Gastroesophageal sphincter (tissue), 4 donors: ENCODE measurements at regions not wholly inside any gene's neighbourhood (a gene's known extent, or its start where the extent isn't known, plus 50 kb on each side); places are given as distances from the start of the nearest gene placed in this dataset.

Experiments
- ATAC-seq: fragments of 150-250 bp; one replicate; pipeline ENCODE4 v1.9.1; 2016; ENCODE audit warnings: mild to moderate bottlenecking, moderate library complexity
- H3K27ac ChIP-seq, 4 donors: fragments of 200-600 bp; sonication (generic) in 3 of 4; 1 replicate in 3 of 4; 2 replicates in 1 of 4; pipeline ENCODE4 v1.5.1; 2016 to 2019
- H3K27me3 ChIP-seq: fragments of 200-600 bp; sonication (generic); one replicate; pipeline ENCODE4 v1.5.1; 2019
- H3K36me3 ChIP-seq, 2 donors: fragments of 200-600 bp; sonication (generic); one replicate each; pipeline ENCODE4 v1.5.1; 2019; ENCODE audit warnings: control low read depth in 1 of 2
- H3K4me1 ChIP-seq, 3 donors: fragments of 200-600 bp; sonication (generic); 1 replicate in 2 of 3; 2 replicates in 1 of 3; pipeline ENCODE4 v1.5.1; 2016 to 2019; ENCODE audit warnings: control low read depth in 2 of 3
- H3K4me3 ChIP-seq, 2 donors: fragments of 200-600 bp; sonication (generic); one replicate each; pipeline ENCODE4 v1.5.1; 2019; ENCODE audit warnings: mild to moderate bottlenecking in 1 of 2, moderate library complexity in 1 of 2
- H3K9me3 ChIP-seq, 3 donors: fragments of 200-600 bp; sonication (generic); one replicate each; pipeline ENCODE4 v1.5.1; 2017 to 2019; ENCODE audit warnings: control low read depth in 2 of 3
- EP300 ChIP-seq: sonication (generic); formaldehyde crosslinking; IDR thresholded peaks from one replicate; pipeline ENCODE4 v1.6.1; 2017; ENCODE audit warnings: antibody characterized with exemption, mild to moderate bottlenecking
- POLR2A ChIP-seq, 2 donors: fragments of 450-650 bp; IDR thresholded peaks; one replicate each; pipeline ENCODE4 v1.6.1; 2017; ENCODE audit warnings: antibody characterized with exemption in 2 of 2, mild to moderate bottlenecking in 2 of 2, moderate library complexity in 1 of 2
- POLR2AphosphoS5 ChIP-seq: sonication (generic); formaldehyde crosslinking; IDR thresholded peaks from one replicate; pipeline ENCODE4 v1.6.1; 2017; ENCODE audit warnings: antibody characterized with exemption
- WGBS, 2 donors: methylation state at CpG; one replicate each; pipeline ENCODE4 v1.1.5; 2018; ENCODE audit warnings: low coverage in 1 of 2; 5-methylcytosine and 5-hydroxymethylcytosine counted together
- TF ChIP-seq, protein P1 (sequence below), 4 experiments: fragments of 200-600 bp in 2 of 4; fragments of 450-650 bp in 2 of 4; sonication (generic) in 1 of 4; IDR thresholded peaks; one replicate each; pipeline ENCODE4 v1.5.1; 2017 to 2019; ENCODE audit warnings: antibody characterized with exemption in 4 of 4, mild to moderate bottlenecking in 2 of 4, moderate library complexity in 2 of 4

DNA sequence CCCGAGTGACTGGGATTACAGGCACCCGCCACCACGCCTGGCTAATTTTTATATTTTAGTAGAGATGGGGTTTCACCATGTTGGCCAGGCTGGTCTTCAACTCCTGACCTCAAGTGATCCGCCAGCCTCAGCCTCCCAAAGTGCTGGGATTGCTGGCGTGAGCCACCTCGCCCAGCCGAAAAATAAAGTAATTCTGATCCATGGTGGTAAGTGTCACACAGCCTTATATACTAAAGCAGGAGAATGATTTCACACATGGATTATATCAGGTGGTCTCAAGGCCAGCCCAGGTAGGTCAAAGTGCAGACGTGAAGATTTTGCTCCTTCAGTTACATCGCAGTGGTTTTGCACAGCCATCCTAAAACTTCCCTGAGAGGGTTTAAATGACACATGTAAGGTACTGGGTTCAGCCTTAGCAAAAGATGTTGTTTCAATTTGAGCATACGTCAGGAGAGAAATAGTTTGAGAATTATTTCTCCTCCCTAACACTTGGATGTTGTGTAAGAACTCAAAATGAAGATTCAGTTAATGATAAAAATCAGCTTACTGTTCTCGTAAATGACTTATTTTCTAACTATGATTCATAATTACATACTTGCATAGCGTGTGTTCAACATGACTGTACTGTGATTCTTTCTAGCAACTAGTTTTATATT, 93.0 kb upstream of the SLC39A10 start:
- no peaks in the 10 kb centered on the region for H3K4me1 ChIP-seq
- no peak overlapping the region for H3K27ac ChIP-seq
- no peaks in the 10 kb centered on the region for H3K27me3 ChIP-seq
- no peaks in the 10 kb centered on the region for H3K9me3 ChIP-seq
- TF ChIP-seq POLR2AphosphoS5 (no peak), EP300 (no peak), POLR2A (IDR thresholded peaks at IDR 0.05) (no peak)
- TF ChIP-seq, protein P1, sequence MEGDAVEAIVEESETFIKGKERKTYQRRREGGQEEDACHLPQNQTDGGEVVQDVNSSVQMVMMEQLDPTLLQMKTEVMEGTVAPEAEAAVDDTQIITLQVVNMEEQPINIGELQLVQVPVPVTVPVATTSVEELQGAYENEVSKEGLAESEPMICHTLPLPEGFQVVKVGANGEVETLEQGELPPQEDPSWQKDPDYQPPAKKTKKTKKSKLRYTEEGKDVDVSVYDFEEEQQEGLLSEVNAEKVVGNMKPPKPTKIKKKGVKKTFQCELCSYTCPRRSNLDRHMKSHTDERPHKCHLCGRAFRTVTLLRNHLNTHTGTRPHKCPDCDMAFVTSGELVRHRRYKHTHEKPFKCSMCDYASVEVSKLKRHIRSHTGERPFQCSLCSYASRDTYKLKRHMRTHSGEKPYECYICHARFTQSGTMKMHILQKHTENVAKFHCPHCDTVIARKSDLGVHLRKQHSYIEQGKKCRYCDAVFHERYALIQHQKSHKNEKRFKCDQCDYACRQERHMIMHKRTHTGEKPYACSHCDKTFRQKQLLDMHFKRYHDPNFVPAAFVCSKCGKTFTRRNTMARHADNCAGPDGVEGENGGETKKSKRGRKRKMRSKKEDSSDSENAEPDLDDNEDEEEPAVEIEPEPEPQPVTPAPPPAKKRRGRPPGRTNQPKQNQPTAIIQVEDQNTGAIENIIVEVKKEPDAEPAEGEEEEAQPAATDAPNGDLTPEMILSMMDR (IDR thresholded peaks at IDR 0.05) = no peak
- H3K4me3 ChIP-seq = no peak overlapping the region
- WGBS, 2 donors = 80 to 85% methylated on average over 9 to 11 of the region's 12 CpGs
- no peaks in the 10 kb centered on the region for H3K36me3 ChIP-seq
- no peak for ATAC-seq

DNA sequence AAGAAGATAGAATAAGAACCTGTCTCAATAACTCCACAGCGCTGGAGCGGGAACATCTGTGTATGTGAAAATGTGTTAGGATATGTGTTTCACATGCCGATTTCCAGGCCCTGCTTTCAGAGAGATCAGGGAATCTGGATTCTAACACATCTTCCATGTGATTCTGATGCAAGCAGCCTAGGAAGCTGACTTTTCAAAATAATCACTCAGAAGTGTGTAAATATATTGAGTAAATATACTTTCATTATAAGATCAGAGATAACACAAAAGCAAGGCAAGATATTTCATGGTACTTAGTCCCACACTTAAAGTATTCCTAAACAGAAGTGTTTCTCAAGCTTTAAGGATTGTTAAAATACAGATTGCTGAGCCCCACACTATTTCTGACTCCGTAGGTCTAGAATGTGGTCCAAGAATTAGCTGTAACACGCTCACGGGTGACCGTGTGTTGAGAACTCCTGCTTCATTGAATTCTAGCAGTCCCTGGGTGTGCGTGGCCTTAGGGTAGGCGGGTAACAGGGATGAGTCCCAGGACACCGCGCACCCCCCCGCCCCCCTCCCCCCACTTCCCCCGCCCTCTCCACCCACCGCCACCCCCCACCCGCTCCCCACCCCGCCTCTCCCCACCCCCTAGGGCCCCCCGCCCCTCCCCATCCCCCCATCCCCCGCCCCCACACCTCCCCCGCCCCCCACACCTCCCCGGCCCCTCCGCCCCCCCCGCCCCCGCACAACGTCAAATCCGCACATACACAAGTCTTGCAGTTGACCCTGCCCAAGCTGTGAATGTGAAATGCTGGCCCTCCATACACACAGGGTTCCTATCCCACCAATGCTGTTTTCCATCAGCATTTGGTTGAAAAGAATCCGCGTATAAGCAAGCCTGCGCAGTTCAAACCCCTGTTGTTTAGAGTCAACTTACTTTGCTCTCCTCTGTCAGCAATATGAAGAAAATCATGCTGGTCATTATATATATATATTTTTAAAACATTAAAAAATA, 94.2 kb upstream of the SLC39A10 start:
- ATAC-seq = no peak
- Histone ChIP-seq H3K9me3 (no peaks in the 10 kb centered on the region), H3K4me1 (no peaks in the 10 kb centered on the region), H3K27me3 (no peaks in the 10 kb centered on the region), H3K4me3 (no peak overlapping the region), H3K36me3 (no peaks in the 10 kb centered on the region), H3K27ac (no peak overlapping the region)
- 33 to 79% methylated on average over 4 to 11 of the region's 28 CpGs for WGBS, 2 donors
- TF ChIP-seq POLR2A (IDR thresholded peaks at IDR 0.05) (no peak), EP300 (no peak), POLR2AphosphoS5 (no peak)
- TF ChIP-seq, protein P1 (IDR thresholded peaks at IDR 0.05) = no peak

DNA sequence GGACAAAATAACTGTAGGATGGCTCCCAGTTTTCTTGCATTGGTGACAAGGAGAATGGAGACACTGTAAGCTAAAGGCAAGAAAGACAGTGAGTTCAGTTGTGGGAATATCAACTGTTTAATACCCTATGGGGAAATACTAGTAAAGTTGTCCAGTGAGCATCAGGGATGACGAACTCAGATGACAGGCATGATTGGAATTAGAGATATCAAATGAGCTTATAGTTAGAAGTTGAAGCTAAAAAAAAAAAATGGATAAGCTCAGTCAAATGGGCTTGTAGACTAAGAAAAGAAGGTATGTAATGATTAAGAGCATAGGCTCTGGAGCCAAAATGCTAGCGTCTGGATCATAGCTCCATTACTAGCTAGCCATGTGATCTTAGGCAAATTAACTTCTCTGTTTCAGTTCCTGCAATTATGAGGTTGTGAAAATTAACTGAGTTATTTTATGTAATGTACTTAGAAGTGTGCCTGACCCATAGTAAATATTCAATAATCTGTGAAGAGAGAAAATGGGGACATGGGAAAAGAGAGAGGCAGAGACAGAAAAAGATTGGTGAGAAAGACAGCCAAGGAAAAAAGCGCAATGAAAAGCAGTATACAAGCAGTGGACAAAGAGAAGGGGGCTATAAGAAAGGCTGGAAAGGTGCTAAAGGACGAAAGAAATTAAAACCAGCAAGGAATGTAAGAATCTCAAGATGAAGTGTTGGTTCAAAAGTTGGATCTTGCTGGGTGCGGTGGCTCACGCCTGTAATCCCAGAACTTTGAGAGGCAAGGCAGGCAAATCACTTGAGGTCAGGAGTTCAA, 95.7 kb upstream of the SLC39A10 start:
- H3K4me3 ChIP-seq = no peak overlapping the region
- H3K4me1 ChIP-seq = no peaks in the 10 kb centered on the region
- H3K27me3 ChIP-seq = no peaks in the 10 kb centered on the region
- TF ChIP-seq POLR2A (IDR thresholded peaks at IDR 0.05) = no peak
- no peak for TF ChIP-seq POLR2AphosphoS5
- TF ChIP-seq, protein P1 (IDR thresholded peaks at IDR 0.05) = no peak
- TF ChIP-seq EP300 = no peak
- H3K36me3 ChIP-seq = no peaks in the 10 kb centered on the region
- no peak overlapping the region for H3K27ac ChIP-seq
- ATAC-seq = no peak
- 86 to 91% methylated on average over 6 of the region's 6 CpGs for WGBS, 2 donors
- H3K9me3 ChIP-seq = no peaks in the 10 kb centered on the region

DNA sequence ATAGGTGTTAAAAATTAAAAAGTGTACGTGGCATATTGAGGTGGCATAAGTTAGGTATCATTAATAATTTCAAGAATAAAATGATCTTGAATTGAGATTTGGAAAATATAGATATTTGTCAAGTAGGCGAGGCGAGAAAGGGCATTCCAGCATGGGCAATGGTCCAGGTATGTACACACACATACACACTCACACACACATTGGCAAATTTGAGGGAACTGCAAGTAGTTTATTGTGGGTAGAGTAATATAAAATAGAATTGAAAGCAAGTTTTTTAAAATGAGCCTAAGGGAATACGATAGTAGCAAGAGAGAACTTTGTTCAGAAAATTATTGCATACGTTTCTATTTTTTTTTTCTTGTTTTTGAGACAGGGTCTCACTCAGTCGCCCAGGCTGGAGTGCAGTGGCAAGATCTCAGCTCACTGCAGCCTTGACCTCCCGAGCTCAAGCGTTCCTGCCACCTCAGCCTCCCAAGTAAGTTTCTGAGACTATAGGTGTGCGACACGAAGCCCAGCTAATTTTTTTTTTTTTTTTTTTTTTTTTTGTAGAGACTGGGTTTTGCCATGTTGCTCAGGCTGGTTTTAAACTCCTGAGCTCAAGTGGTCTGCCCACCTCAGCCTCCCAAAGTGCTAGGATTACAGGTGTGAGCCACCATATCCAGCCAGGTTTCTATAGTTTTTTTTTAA, 96.7 kb upstream of the SLC39A10 start:
- no peak for ATAC-seq
- no peaks in the 10 kb centered on the region for H3K9me3 ChIP-seq
- H3K36me3 ChIP-seq = no peaks in the 10 kb centered on the region
- H3K4me3 ChIP-seq = no peak overlapping the region
- TF ChIP-seq EP300 = no peak
- TF ChIP-seq POLR2AphosphoS5 = no peak
- TF ChIP-seq, protein P1 (IDR thresholded peaks at IDR 0.05) = no peak
- no peak for TF ChIP-seq POLR2A (IDR thresholded peaks at IDR 0.05)
- WGBS, 2 donors = 68 to 84% methylated on average over 7 to 10 of the region's 10 CpGs
- H3K27me3 ChIP-seq = no peaks in the 10 kb centered on the region
- H3K27ac ChIP-seq = no peak overlapping the region
- H3K4me1 ChIP-seq = no peaks in the 10 kb centered on the region
